ENCODE measurements at regions not wholly inside any gene's neighbourhood (a gene's known extent, or its start where the extent isn't known, plus 50 kb on each side); places are given as distances from the start of the nearest gene placed in this dataset.
A peak's percentile ranks its signal among the peaks of the same experiment; 100 is the strongest.

- ChIA-PET POLR2A (no interaction called here), CTCF (interaction anchor here (0.6 kb wide), 1 partner anchor 1949 kb away, joined by 3 read pairs; no protein-coding TSS in a partner anchor)
- H3K36me3 ChIP-seq (ENCODE audit: control insufficient read depth in 2 of 2, insufficient read depth in 1 of 2, low read length in 2 of 2) = no peaks in the 10 kb centered on the region
- H3K4me1 ChIP-seq (ENCODE audit: control insufficient read depth, insufficient read depth, low read length) = no peaks in the 10 kb centered on the region
- H3K4me3 ChIP-seq (ENCODE audit: low read depth, low read length) = no peak overlapping the region
- TF ChIP-seq ZBTB44 (tag by site-specific recombination; IDR thresholded peaks at IDR 0.05) (no peak), ZNF146 (tag by site-specific recombination; IDR thresholded peaks at IDR 0.05) (peak; percentile 56; the same call in 1 of the 2 replicates)
- H3K9me3 ChIP-seq (ENCODE audit: control insufficient read depth, insufficient read depth, low read depth, low read length) = no peaks in the 10 kb centered on the region
- no peak overlapping the region for H3K27ac ChIP-seq (ENCODE audit: extremely low read depth, low read depth, low read length)
These were observed 1308.8 kb downstream of the EFNA5 start for GRCh38 chr5:106361905-106362304.

GRCh38 chr5:106331415-106331814, 1339.3 kb downstream of the EFNA5 start:
- no peak for TF ChIP-seq TSHZ1 (tag by site-specific recombination; IDR thresholded peaks at IDR 0.05; ENCODE audit: borderline replicate concordance)
- no peak for TF ChIP-seq PRDM6 (tag by site-specific recombination; IDR thresholded peaks at IDR 0.05)
- TF ChIP-seq ZNF548 (tag by site-specific recombination; IDR thresholded peaks at IDR 0.05) = no peak
- no peak for TF ChIP-seq ZNF621 (tag by site-specific recombination; IDR thresholded peaks at IDR 0.05)
- no peak for TF ChIP-seq ZNF404 (tag by site-specific recombination; IDR thresholded peaks at IDR 0.05)
- TF ChIP-seq GLI4 (tag by site-specific recombination; IDR thresholded peaks at IDR 0.05) = no peak
- no peak for TF ChIP-seq HOXC10 (CRISPR knock-in tag; IDR thresholded peaks at IDR 0.05)
- no peak for TF ChIP-seq PRDM1 (tag by site-specific recombination; IDR thresholded peaks at IDR 0.05)
- no peak for TF ChIP-seq ZNF48 (tag by site-specific recombination; IDR thresholded peaks at IDR 0.05)
- TF ChIP-seq SP7 (tag by site-specific recombination; IDR thresholded peaks at IDR 0.05) = no peak
- TF ChIP-seq ZNF433 (tag by site-specific recombination; IDR thresholded peaks at IDR 0.05; ENCODE audit: low read depth) = no peak
- no peak for TF ChIP-seq ZNF624 (tag by site-specific recombination; IDR thresholded peaks at IDR 0.05)
- no peak for TF ChIP-seq ZNF248 (tag by site-specific recombination; IDR thresholded peaks at IDR 0.05)
- TF ChIP-seq ZFHX2 (tag by site-specific recombination; conservative IDR thresholded peaks at IDR 0.05) = no peak
- TF ChIP-seq SCRT2 (tag by site-specific recombination; IDR thresholded peaks at IDR 0.05) = no peak
- no peak for TF ChIP-seq ZNF292 (tag by site-specific recombination; IDR thresholded peaks at IDR 0.05; ENCODE audit: borderline replicate concordance, low read depth)
- TF ChIP-seq ZNF677 (tag by site-specific recombination; IDR thresholded peaks at IDR 0.05) = no peak
- no peak for TF ChIP-seq ZNF155 (tag by site-specific recombination; IDR thresholded peaks at IDR 0.05)
- no peak for TF ChIP-seq ZNF501 (tag by site-specific recombination; IDR thresholded peaks at IDR 0.05)
- no peaks in the 10 kb centered on the region for H3K4me1 ChIP-seq (ENCODE audit: control insufficient read depth, insufficient read depth, low read length)
- CTCF ChIA-PET = no interaction called here
- no peak overlapping the region for H3K27ac ChIP-seq (ENCODE audit: extremely low read depth, low read depth, low read length)
- no peaks in the 10 kb centered on the region for H3K9me3 ChIP-seq (ENCODE audit: control insufficient read depth, insufficient read depth, low read depth, low read length)
- H3K4me3 ChIP-seq (ENCODE audit: low read depth, low read length) = no peak overlapping the region
- H3K36me3 ChIP-seq (ENCODE audit: control insufficient read depth in 2 of 2, insufficient read depth in 1 of 2, low read length in 2 of 2) = no peaks in the 10 kb centered on the region
- POLR2A ChIA-PET = no interaction called here

All from HEK293 (cell line).